A549 (cell line): ENCODE measurements at regions not wholly inside any gene's neighbourhood (a gene's known extent, or its start where the extent isn't known, plus 50 kb on each side); places are given as distances from the start of the nearest gene placed in this dataset.

Source experiments
- ATAC-seq, 2 experiments: fragments of 200-7000 bp in 1 of 2; fragments of >200 bp in 1 of 2; cut with Nextera tagmentation in 1 of 2; cut with Tn5 transposase in 1 of 2; 3 replicates each; pipeline versions ENCODE4 v1.8.0 to v1.9.1; 2018 to 2020; ENCODE audit warnings: mild to moderate bottlenecking in 1 of 2, moderate library complexity in 1 of 2
- CTCF ChIA-PET: fragments of 300-600 bp; sonication (Branson Sonifier 250); formaldehyde crosslinking; extraction: SDS; loops from one replicate; lab custom pipeline; 2021; ENCODE audit warnings: antibody characterized with exemption, inconsistent platforms; lab: Yijun Ruan, JAX
- POLR2A ChIA-PET: fragments of 350-600 bp; formaldehyde crosslinking; extraction: SDS; loops from one replicate; lab custom pipeline; 2021; ENCODE audit warnings: antibody characterized with exemption, inconsistent platforms; lab: Yijun Ruan, JAX
- DNase-seq, 2 experiments: peaks; one replicate each; pipeline versions ENCODE4 v3.0.0 to v3.0.0-alpha.2; 2011 to 2016; ENCODE audit warnings: low read depth in 1 of 2, low spot score in 1 of 2
- FAIRE-seq: peaks from 2 replicates; lab custom pipeline; 2011; peaks lifted over from hg19 to GRCh38; lab: Jason Lieb, UNC
- H3K27ac ChIP-seq, 2 experiments: fragments of >200 bp; sonication (Bioruptor Twin); formaldehyde crosslinking; 3 replicates each; pipeline ENCODE4 v1.5.1; 2016 to 2017
- H3K4me1 ChIP-seq: fragments of >200 bp; sonication (Bioruptor Twin); formaldehyde crosslinking; 3 replicates; pipeline ENCODE4 v1.6.1; 2016
- H3K4me2 ChIP-seq: fragments of >200 bp; sonication (Bioruptor Twin); formaldehyde crosslinking; 3 replicates; pipeline ENCODE4 v1.6.1; 2016
- H3K4me3 ChIP-seq: fragments of >200 bp; sonication (Bioruptor Twin); formaldehyde crosslinking; 3 replicates; pipeline ENCODE4 v1.5.1; 2016
- H3K9me3 ChIP-seq: fragments of >200 bp; sonication (Bioruptor Twin); formaldehyde crosslinking; 3 replicates; pipeline ENCODE4 v1.6.1; 2016
- ATOH8 ChIP-seq: fragments of 250-450 bp; sonication (Bioruptor Pico); IDR thresholded peaks from 2 replicates; pipeline ENCODE4 v1.5.0; 2020; ENCODE audit warnings: low read depth, mild to moderate bottlenecking, moderate library complexity
- CBX2 ChIP-seq: fragments of 200-600 bp; sonication (generic); IDR thresholded peaks from 2 replicates; pipeline ENCODE4 v1.6.1; 2016; ENCODE audit warnings: low read depth, mild to moderate bottlenecking, borderline replicate concordance
- CBX8 ChIP-seq: fragments of 200-600 bp; sonication (generic); IDR thresholded peaks from 2 replicates; pipeline ENCODE4 v1.6.1; 2016
- CHD2 ChIP-seq: fragments of 150-350 bp; IDR thresholded peaks from 2 replicates; pipeline ENCODE4 v1.6.1; 2014; ENCODE audit warnings: low read length; ENCODE audit not compliant: partially characterized antibody
- CTCF ChIP-seq: fragments of >200 bp; sonication (Bioruptor Twin); formaldehyde crosslinking; IDR thresholded peaks from 3 replicates; pipeline ENCODE4 v1.5.1; 2016
- E2F6 ChIP-seq: IDR thresholded peaks from 2 replicates; pipeline ENCODE4 v1.6.1; 2012; ENCODE audit warnings: low read depth, borderline replicate concordance
- EHF ChIP-seq: fragments of 250-450 bp; sonication (Bioruptor Pico); IDR thresholded peaks from 2 replicates; pipeline ENCODE4 v1.5.0; 2020; ENCODE audit warnings: mild to moderate bottlenecking
- EHMT2 ChIP-seq: fragments of 200-600 bp; sonication (generic); IDR thresholded peaks from 2 replicates; pipeline ENCODE4 v1.6.1; 2016; ENCODE audit warnings: antibody characterized with exemption, low read depth, mild to moderate bottlenecking, moderate library complexity
- EP300 ChIP-seq, 2 experiments: fragments of >200 bp; sonication (Bioruptor Twin); formaldehyde crosslinking; IDR thresholded peaks; 2 replicates in 1 of 2; 3 replicates in 1 of 2; pipeline ENCODE4 v1.6.1; 2016 to 2017
- FOSB ChIP-seq: fragments of 250-450 bp; sonication (Bioruptor Pico); IDR thresholded peaks from 2 replicates; pipeline ENCODE4 v1.5.0; 2020; ENCODE audit warnings: mild to moderate bottlenecking, moderate library complexity
- FOSL2 ChIP-seq, 2 experiments: fragments of 450-650 bp in 1 of 2; fragments of >200 bp in 1 of 2; sonication (Bioruptor Twin) in 1 of 2; formaldehyde crosslinking; IDR thresholded peaks; 2 replicates each; pipeline versions ENCODE4 v1.5.0 to v1.6.1; 2016 to 2020; ENCODE audit warnings: mild to moderate bottlenecking in 1 of 2, moderate library complexity in 1 of 2
- FOXS1 ChIP-seq: fragments of 250-450 bp; sonication (Bioruptor Pico); IDR thresholded peaks from 2 replicates; pipeline ENCODE4 v1.5.0; 2020; ENCODE audit warnings: mild to moderate bottlenecking, moderate library complexity
- GATA3 ChIP-seq: IDR thresholded peaks from 2 replicates; pipeline ENCODE4 v1.6.1; 2012; ENCODE audit warnings: borderline replicate concordance
- HOXA7 ChIP-seq: fragments of 250-450 bp; sonication (Bioruptor Pico); IDR thresholded peaks from 2 replicates; pipeline ENCODE4 v1.5.0; 2020; ENCODE audit warnings: mild to moderate bottlenecking, moderate library complexity
- HOXB13 ChIP-seq: fragments of 250-450 bp; sonication (Bioruptor Pico); IDR thresholded peaks from 2 replicates; pipeline ENCODE4 v1.5.0; 2020; ENCODE audit warnings: low read depth, mild to moderate bottlenecking, moderate library complexity
- JUNB ChIP-seq: fragments of >200 bp; sonication (Bioruptor Twin); formaldehyde crosslinking; IDR thresholded peaks from 2 replicates; pipeline ENCODE4 v1.6.1; 2016
- MAFK ChIP-seq: fragments of 450-650 bp; IDR thresholded peaks from 2 replicates; pipeline ENCODE4 v1.6.1; 2014; ENCODE audit not compliant: partially characterized antibody
- MAX ChIP-seq: IDR thresholded peaks from 2 replicates; pipeline ENCODE4 v1.6.1; 2012
- NPAS2 ChIP-seq: fragments of 250-450 bp; sonication (Bioruptor Pico); IDR thresholded peaks from 2 replicates; pipeline ENCODE4 v1.8.0; 2022; ENCODE audit warnings: mild to moderate bottlenecking, moderate library complexity, borderline replicate concordance
- PHF8 ChIP-seq: fragments of 200-600 bp; sonication (generic); IDR thresholded peaks from 2 replicates; pipeline ENCODE4 v1.6.1; 2016; ENCODE audit warnings: low read depth, mild to moderate bottlenecking, antibody characterized with exemption, moderate library complexity, borderline replicate concordance
- RAD21 ChIP-seq, 2 experiments: fragments of >200 bp in 1 of 2; sonication (Bioruptor Twin) in 1 of 2; formaldehyde crosslinking in 1 of 2; IDR thresholded peaks in 1 of 2; conservative IDR thresholded peaks in 1 of 2; 2 replicates in 1 of 2; 3 replicates in 1 of 2; pipeline ENCODE4 v1.6.1; 2012 to 2018; ENCODE audit warnings: inconsistent platforms in 1 of 2
- RARB ChIP-seq: fragments of 250-450 bp; sonication (Bioruptor Pico); IDR thresholded peaks from 2 replicates; pipeline ENCODE4 v1.8.0; 2021; ENCODE audit warnings: mild to moderate bottlenecking, moderate library complexity
- RCOR1 ChIP-seq: fragments of 150-350 bp; IDR thresholded peaks from 2 replicates; pipeline ENCODE4 v1.6.1; 2014; ENCODE audit warnings: antibody characterized with exemption, low read length, low read depth
- RFX5 ChIP-seq: fragments of 450-650 bp; IDR thresholded peaks from 2 replicates; pipeline ENCODE4 v1.7.1; 2014; ENCODE audit warnings: antibody characterized with exemption, mild to moderate bottlenecking, moderate library complexity
- TP53 ChIP-seq: fragments of 250-450 bp; sonication (Bioruptor Pico); IDR thresholded peaks from 2 replicates; pipeline ENCODE4 v1.5.0; 2021; ENCODE audit warnings: mild to moderate bottlenecking, moderate library complexity
- USF2 ChIP-seq: fragments of 450-650 bp; IDR thresholded peaks from 2 replicates; pipeline ENCODE4 v1.6.1; 2014; ENCODE audit warnings: antibody characterized with exemption
- ZC3H11A ChIP-seq: fragments of 450-650 bp; IDR thresholded peaks from 2 replicates; pipeline ENCODE4 v1.6.1; 2014; ENCODE audit warnings: antibody characterized with exemption, mild to moderate bottlenecking
- ZNF302 ChIP-seq: fragments of 250-450 bp; sonication (Bioruptor Pico); IDR thresholded peaks from 2 replicates; pipeline ENCODE4 v1.9.0; 2021; ENCODE audit warnings: inconsistent platforms, mild to moderate bottlenecking, moderate library complexity
- WGBS: methylation state at CpG from one replicate; pipeline ENCODE4 v1.1.6; 2017; ENCODE audit errors: missing lambda C conversion rate; 5-methylcytosine and 5-hydroxymethylcytosine counted together

GRCh38 chr13:21771075-21771474 is 100.2 kb downstream of the FGF9 start:
- no peaks in the 10 kb centered on the region for H3K9me3 ChIP-seq
- ATAC-seq: no peak

GRCh38 chr13:21777166-21777565 is 106.3 kb downstream of the FGF9 start:
- ChIA-PET CTCF (no interaction called here), POLR2A (no interaction called here)
- H3K27ac ChIP-seq: no peak overlapping the region
- no peaks in the 10 kb centered on the region for H3K4me1 ChIP-seq
- TF ChIP-seq NPAS2 (CRISPR knock-in tag) (no peak), FOSB (CRISPR knock-in tag) (no peak), JUNB (no peak)
- FAIRE-seq (no peak), ATAC-seq (no peak), DNase-seq (no peak)
- H3K9me3 ChIP-seq: no peaks in the 10 kb centered on the region
- H3K4me3 ChIP-seq: no peak overlapping the region
- 0% methylated on average over 1 of the region's 1 CpG for WGBS
- no peak overlapping the region for H3K4me2 ChIP-seq

More at GRCh38 chr13:21771075-21771474, 100.2 kb downstream of the FGF9 start:
- ChIA-PET CTCF (no interaction called here), POLR2A (no interaction called here)
- Histone ChIP-seq H3K4me1 (no peaks in the 10 kb centered on the region), H3K27ac (no peak overlapping the region), H3K4me2 (no peak overlapping the region), H3K4me3 (no peak overlapping the region)
- WGBS: 0% methylated on average over 1 of the region's 1 CpG
- TF ChIP-seq RAD21 (conservative IDR thresholded peaks at IDR 0.05 in 1 of 2, IDR thresholded peaks at IDR 0.05 in 1 of 2) (no peak), CBX2 (no peak), FOSL2 (IDR thresholded peaks at IDR 0.05) (no peak), FOSL2 (CRISPR knock-in tag; IDR thresholded peaks at IDR 0.05) (no peak), HOXA7 (CRISPR knock-in tag) (no peak), CHD2 (no peak), MAFK (no peak), ZC3H11A (no peak), RCOR1 (no peak), ZNF302 (CRISPR knock-in tag) (no peak), JUNB (no peak), CBX8 (no peak), CTCF (no peak), EHF (CRISPR knock-in tag) (no peak), MAX (no peak), PHF8 (no peak), EHMT2 (no peak), FOXS1 (no peak), GATA3 (no peak), TP53 (CRISPR knock-in tag) (no peak), E2F6 (no peak)
- DNase-seq (no peak), FAIRE-seq (no peak)

- CTCF ChIA-PET: no interaction called here
- no peak for ATAC-seq
- TF ChIP-seq MAX (no peak), NPAS2 (CRISPR knock-in tag) (no peak), ATOH8 (CRISPR knock-in tag) (no peak), EHMT2 (no peak), USF2 (no peak), EP300 (IDR thresholded peaks at IDR 0.05) (no peak), HOXB13 (CRISPR knock-in tag) (no peak), RARB (no peak), CBX8 (no peak), FOSB (CRISPR knock-in tag) (no peak), FOSL2 (IDR thresholded peaks at IDR 0.05) (no peak), FOSL2 (CRISPR knock-in tag; IDR thresholded peaks at IDR 0.05) (no peak), RFX5 (no peak)
Measured at GRCh38 chr13:21777813-21778212, 106.9 kb downstream of the FGF9 start.

More at GRCh38 chr13:21777813-21778212, 106.9 kb downstream of the FGF9 start:
- DNase-seq: no peak
- no peak overlapping the region for H3K27ac ChIP-seq
- H3K4me2 ChIP-seq: no peak overlapping the region
- H3K9me3 ChIP-seq: no peaks in the 10 kb centered on the region
- POLR2A ChIA-PET: no interaction called here
- no peaks in the 10 kb centered on the region for H3K4me1 ChIP-seq
- WGBS: 29% methylated on average over 3 of the region's 3 CpGs
- FAIRE-seq: no peak
- H3K4me3 ChIP-seq: no peak overlapping the region
